Right lobe of liver (tissue), 6 donors: ENCODE measurements at regions not wholly inside any gene's neighbourhood (a gene's known extent, or its start where the extent isn't known, plus 50 kb on each side); places are given as distances from the start of the nearest gene placed in this dataset.

Source experiments
- ATAC-seq, 4 donors: fragments of 200-7000 bp; cut with Tn5 transposase; one replicate each; pipeline ENCODE4 v1.9.1; 2020; ENCODE audit warnings: mild to moderate bottlenecking in 4 of 4, moderate library complexity in 4 of 4
- DNase-seq, 3 donors: peaks; one replicate each; pipeline ENCODE4 v3.0.0-alpha.2; 2020
- H3K27ac ChIP-seq, 3 donors: fragments of 200-600 bp; one replicate each; pipeline ENCODE4 v1.8.0; 2022
- H3K27me3 ChIP-seq, 2 donors: fragments of 200-600 bp; one replicate each; pipeline ENCODE4 v1.8.0; 2022
- H3K36me3 ChIP-seq, 4 donors: fragments of 200-600 bp; sonication (generic) in 1 of 4; one replicate each; pipeline versions ENCODE4 v1.5.1 to v1.8.0; 2017 to 2022; ENCODE audit warnings: control low read depth in 1 of 4
- H3K4me1 ChIP-seq, 4 donors: fragments of 200-600 bp; sonication (generic) in 1 of 4; one replicate each; pipeline versions ENCODE4 v1.5.1 to v1.8.0; 2017 to 2022; ENCODE audit warnings: control low read depth in 1 of 4
- H3K4me3 ChIP-seq, 3 donors: fragments of 200-600 bp; one replicate each; pipeline ENCODE4 v1.8.0; 2022
- H3K9me3 ChIP-seq, 4 donors: fragments of 200-600 bp; sonication (generic) in 1 of 4; one replicate each; pipeline versions ENCODE4 v1.5.1 to v1.8.0; 2017 to 2022; ENCODE audit warnings: control low read depth in 1 of 4
- POLR2A ChIP-seq: fragments of 450-650 bp; IDR thresholded peaks from one replicate; pipeline ENCODE4 v1.6.1; 2017; ENCODE audit warnings: antibody characterized with exemption, mild to moderate bottlenecking
- WGBS: methylation state at CpG from one replicate; pipeline ENCODE4 v1.1.6; 2018; ENCODE audit warnings: low coverage, low lambda C conversion rate; ENCODE audit not compliant: insufficient coverage; ENCODE audit errors: missing lambda C conversion rate; 5-methylcytosine and 5-hydroxymethylcytosine counted together
- intact Hi-C, 2 donors: fragments of 100-400 bp; cut with DNase I; formaldehyde crosslinking; loops; one replicate each; pipeline versions ENCODE4 v1.11.2 to v1.14.1; 2022
- TF ChIP-seq, protein P1 (sequence below), 4 donors: fragments of 200-600 bp in 3 of 4; fragments of 450-650 bp in 1 of 4; IDR thresholded peaks; one replicate each; pipeline versions ENCODE4 v1.5.1 to v1.8.0; 2016 to 2022; ENCODE audit warnings: antibody characterized with exemption in 4 of 4, mild to moderate bottlenecking in 2 of 4
- donor health status: DM: no; HTN: yes; CAD: no.
- donor health status: DM: no; HTN: no; CAD: no.
- donor health status: DM: no; HTN: no; CAD: no.
- donor health status: DM: no; HTN: yes; CAD: no.
- donor health status: DM: no; HTN: yes; CAD: no.

DNA sequence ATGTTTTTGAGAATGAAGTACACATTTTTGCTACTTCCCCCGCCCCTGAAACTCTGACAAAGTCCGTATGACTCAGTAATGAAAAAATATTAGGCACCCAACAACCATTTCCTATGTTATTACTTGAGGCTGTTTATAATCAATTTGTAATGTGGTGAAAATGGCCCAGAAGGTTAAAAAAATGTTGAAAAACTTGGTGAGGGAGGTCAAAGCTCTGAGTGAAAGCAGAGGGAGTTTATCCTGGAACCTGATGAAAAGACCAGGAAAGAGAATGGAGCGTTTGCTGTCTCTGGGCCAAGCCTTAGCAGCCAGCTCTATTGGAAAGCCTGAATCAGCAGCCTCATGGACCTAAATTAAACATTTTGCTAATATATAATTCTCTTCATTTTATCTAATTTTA, 367.7 kb upstream of the NEGR1 start:
- DNase-seq, result no peak
- Histone ChIP-seq H3K4me3 (no peak overlapping the region), H3K9me3 (no peaks in the 10 kb centered on the region), H3K36me3 (no peaks in the 10 kb centered on the region), H3K27ac (no peak overlapping the region), H3K4me1 (no peaks in the 10 kb centered on the region), H3K27me3 (no peaks in the 10 kb centered on the region)
- 28% methylated on average over 3 of the region's 3 CpGs for WGBS
- intact Hi-C loops, result no loop called here
- ATAC-seq, result no peak
- no peak for TF ChIP-seq POLR2A
- TF ChIP-seq, protein P1, sequence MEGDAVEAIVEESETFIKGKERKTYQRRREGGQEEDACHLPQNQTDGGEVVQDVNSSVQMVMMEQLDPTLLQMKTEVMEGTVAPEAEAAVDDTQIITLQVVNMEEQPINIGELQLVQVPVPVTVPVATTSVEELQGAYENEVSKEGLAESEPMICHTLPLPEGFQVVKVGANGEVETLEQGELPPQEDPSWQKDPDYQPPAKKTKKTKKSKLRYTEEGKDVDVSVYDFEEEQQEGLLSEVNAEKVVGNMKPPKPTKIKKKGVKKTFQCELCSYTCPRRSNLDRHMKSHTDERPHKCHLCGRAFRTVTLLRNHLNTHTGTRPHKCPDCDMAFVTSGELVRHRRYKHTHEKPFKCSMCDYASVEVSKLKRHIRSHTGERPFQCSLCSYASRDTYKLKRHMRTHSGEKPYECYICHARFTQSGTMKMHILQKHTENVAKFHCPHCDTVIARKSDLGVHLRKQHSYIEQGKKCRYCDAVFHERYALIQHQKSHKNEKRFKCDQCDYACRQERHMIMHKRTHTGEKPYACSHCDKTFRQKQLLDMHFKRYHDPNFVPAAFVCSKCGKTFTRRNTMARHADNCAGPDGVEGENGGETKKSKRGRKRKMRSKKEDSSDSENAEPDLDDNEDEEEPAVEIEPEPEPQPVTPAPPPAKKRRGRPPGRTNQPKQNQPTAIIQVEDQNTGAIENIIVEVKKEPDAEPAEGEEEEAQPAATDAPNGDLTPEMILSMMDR (IDR thresholded peaks at IDR 0.05), result no peak

DNA sequence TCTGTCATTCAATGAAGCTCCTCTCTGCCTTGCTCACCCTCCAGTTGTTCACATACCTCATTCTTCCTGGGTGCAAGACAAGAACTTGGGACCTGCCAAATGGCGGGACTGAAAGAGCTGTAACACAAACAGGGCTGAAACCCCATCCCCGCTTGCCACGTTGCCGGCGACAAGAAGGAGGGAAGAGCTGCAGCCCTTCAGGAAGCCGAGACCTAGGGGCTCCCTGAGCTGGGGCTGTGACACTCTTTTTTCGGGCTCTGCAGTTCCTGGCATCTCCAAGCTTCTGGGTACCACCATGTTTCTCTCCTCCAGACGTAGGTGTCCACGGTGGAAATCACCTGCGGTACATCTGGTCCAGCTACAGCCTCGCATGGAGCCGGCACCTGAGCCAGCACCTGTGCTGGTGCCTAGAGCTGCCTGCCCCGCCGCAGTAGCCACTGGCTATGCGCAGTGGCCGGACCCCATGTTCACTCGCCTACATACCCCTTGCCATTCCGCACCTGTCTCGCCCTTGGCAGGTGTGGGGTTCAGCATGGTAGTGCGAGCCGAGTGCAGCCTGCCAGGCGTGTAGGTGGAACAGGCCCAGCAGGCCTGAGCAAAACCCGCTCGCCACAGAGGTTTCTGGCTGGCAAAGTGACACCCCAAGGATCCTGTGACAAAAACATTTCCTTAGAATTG, 367.0 kb upstream of the NEGR1 start:
- intact Hi-C loops, result no loop called here
- no peak for TF ChIP-seq POLR2A
- TF ChIP-seq, protein P1 (IDR thresholded peaks at IDR 0.05), result no peak
- H3K27me3 ChIP-seq, result no peaks in the 10 kb centered on the region
- ATAC-seq (peak in 1 of 4 donors; percentile 33), DNase-seq (no peak)
- no peak overlapping the region for H3K27ac ChIP-seq
- no peaks in the 10 kb centered on the region for H3K9me3 ChIP-seq
- H3K4me1 ChIP-seq, result no peaks in the 10 kb centered on the region
- no peaks in the 10 kb centered on the region for H3K36me3 ChIP-seq
- 78% methylated on average over 11 of the region's 24 CpGs for WGBS
- H3K4me3 ChIP-seq, result no peak overlapping the region

DNA sequence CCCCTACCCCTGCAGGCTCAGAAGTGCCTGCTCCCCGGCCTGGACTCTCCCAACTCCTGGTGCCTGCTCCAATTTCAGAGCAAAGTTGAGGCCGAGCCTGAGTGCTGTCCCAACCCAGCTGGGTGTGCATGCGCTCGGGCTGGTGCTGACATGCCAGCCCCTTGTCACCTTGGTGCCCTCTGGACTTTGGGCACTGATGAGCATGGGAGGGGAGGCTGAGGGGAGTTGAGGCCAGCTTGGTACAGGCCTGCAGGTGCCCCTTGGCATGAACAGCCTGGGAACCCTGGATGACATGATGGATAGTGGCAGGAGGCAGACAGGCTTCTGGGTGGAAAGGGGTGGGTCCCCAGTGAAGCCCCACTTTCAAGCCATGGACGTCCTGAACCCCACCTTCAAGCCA, 366.1 kb upstream of the NEGR1 start:
- no peak for ATAC-seq
- intact Hi-C loops, result no loop called here
- H3K36me3 ChIP-seq, result no peaks in the 10 kb centered on the region
- H3K4me1 ChIP-seq, result no peaks in the 10 kb centered on the region
- no peak overlapping the region for H3K27ac ChIP-seq
- H3K27me3 ChIP-seq, result no peaks in the 10 kb centered on the region
- H3K9me3 ChIP-seq, result no peaks in the 10 kb centered on the region
- TF ChIP-seq POLR2A, result no peak
- TF ChIP-seq, protein P1 (IDR thresholded peaks at IDR 0.05), result no peak
- DNase-seq, result peak in 1 of 3 donors; percentile 40
- H3K4me3 ChIP-seq, result no peak overlapping the region
- no CpG with 5 or more reads among the region's 5 CpGs for WGBS

DNA sequence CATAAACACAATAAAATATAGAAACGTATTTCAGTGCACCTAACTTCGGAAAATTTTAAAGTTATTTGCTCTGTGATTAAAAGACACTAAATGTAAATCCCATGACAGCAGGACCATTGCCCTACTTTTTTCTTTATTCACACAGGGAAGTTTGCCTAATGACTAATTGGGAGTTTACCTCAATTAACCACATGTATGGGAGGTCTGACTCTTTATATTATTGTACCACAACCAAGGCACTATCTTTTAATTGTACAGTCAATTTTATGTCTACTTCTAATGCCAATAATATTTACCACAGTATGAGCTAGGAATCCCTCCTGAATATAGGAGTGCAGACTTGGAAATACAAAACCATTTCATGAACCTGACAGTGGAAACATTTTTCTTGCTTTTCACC, 360.8 kb upstream of the NEGR1 start:
- no peak overlapping the region for H3K4me3 ChIP-seq
- ATAC-seq (no peak), DNase-seq (no peak)
- no peaks in the 10 kb centered on the region for H3K36me3 ChIP-seq
- H3K27me3 ChIP-seq, result no peaks in the 10 kb centered on the region
- TF ChIP-seq, protein P1 (IDR thresholded peaks at IDR 0.05), result no peak
- no peak overlapping the region for H3K27ac ChIP-seq
- no peaks in the 10 kb centered on the region for H3K4me1 ChIP-seq
- intact Hi-C loops, result no loop called here
- 37% methylated on average over 2 of the region's 2 CpGs for WGBS
- no peaks in the 10 kb centered on the region for H3K9me3 ChIP-seq

DNA sequence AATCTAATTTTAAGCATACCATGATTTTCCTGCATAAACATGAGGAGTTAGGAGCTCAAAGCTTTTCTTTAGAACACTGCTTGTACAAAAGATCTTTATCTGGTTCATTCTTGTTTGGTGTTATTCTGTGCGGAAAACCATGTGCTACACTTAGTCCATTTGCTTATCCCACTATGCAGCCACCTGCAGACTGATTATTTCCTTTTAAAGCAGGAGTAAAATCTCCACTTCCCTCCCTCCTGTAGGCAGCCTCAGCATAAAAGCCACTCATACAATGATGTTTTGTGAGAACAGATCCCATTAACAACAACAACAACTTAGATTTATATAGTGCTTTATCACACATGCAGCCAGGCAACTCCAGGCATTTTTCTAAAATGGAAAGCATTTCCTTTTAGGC, 355.3 kb upstream of the NEGR1 start:
- Histone ChIP-seq H3K9me3 (no peaks in the 10 kb centered on the region), H3K4me3 (no peak overlapping the region), H3K27ac (no peak overlapping the region), H3K36me3 (no peaks in the 10 kb centered on the region), H3K27me3 (no peaks in the 10 kb centered on the region), H3K4me1 (no peaks in the 10 kb centered on the region)
- TF ChIP-seq, protein P1 (IDR thresholded peaks at IDR 0.05), result no peak
- TF ChIP-seq POLR2A, result no peak
- DNase-seq (no peak), ATAC-seq (no peak)
- WGBS, result 33% methylated on average over 1 of the region's 1 CpG
- intact Hi-C loops, result no loop called here
